ENCODE measurements at regions not wholly inside any gene's neighbourhood (a gene's known extent, or its start where the extent isn't known, plus 50 kb on each side); places are given as distances from the start of the nearest gene placed in this dataset.

DNA sequence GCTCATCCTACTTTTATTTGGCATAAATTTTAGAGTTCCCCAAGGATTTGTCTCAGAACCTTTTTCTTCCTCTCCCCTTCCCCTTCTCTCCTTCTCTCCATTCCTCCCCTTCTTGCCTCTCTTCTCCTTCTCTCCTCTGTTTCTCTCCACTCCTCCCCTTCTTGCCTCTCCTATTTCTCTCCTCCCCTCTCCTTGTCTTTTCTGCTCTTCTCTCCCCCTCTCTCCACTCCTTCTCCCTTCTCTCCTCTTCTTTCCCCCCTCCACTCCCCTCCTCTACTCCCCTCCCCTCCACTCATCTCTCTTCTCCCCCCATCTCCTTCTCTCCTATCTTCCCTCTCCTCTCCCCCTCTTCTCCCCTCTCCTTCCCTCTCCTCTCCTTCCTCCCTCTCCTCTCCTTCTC, 142.7 kb downstream of the CCDC71L start:
- no peak for TF ChIP-seq POLR2A (IDR thresholded peaks at IDR 0.05)
- no peak for TF ChIP-seq CTCF (IDR thresholded peaks at IDR 0.05)

Measured in breast epithelium (tissue), 3 donors.